ENCODE measurements at regions not wholly inside any gene's neighbourhood (a gene's known extent, or its start where the extent isn't known, plus 50 kb on each side); places are given as distances from the start of the nearest gene placed in this dataset.

- ATAC-seq (ENCODE audit: low FRiP score): no peak
- TF ChIP-seq CTCF (IDR thresholded peaks at IDR 0.05): no peak
- no peak for DNase-seq (ENCODE audit: low spot score)
Measured at GRCh38 chr3:84096188-84096587, 862.6 kb upstream of the CADM2 start.

DNA sequence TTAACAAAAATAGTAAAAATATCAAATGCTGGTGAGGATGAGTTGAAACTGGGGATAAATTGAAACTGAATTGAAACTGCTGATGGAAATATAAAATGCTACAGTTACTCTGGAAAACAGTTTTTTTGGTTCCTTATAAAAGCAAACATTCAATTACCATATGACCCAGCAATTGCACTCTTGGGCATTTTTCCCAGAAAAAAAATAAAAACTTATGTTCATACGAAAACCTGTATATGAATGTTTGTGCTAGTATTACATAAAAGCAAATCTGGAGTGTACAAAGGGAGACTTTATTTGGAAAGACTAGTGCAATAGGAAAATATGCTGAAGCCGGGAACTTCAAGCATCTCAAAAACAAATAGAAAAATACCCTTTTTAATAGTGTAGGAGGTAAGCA, 857.9 kb upstream of the CADM2 start:
- no peak for ATAC-seq (ENCODE audit: low FRiP score)
- no peak for DNase-seq (ENCODE audit: low spot score)
- no peak for TF ChIP-seq CTCF (IDR thresholded peaks at IDR 0.05)

GRCh38 chr3:84108442-84108971, 850.3 kb upstream of the CADM2 start:
- ATAC-seq (ENCODE audit: low FRiP score): no peak
- TF ChIP-seq CTCF (IDR thresholded peaks at IDR 0.05): no peak
- DNase-seq (ENCODE audit: low spot score): no peak

- DNase-seq (ENCODE audit: low spot score) (no peak), ATAC-seq (ENCODE audit: low FRiP score) (no peak)
- TF ChIP-seq CTCF (IDR thresholded peaks at IDR 0.05): no peak
Measured at GRCh38 chr3:84109911-84110310, 848.9 kb upstream of the CADM2 start.

DNA sequence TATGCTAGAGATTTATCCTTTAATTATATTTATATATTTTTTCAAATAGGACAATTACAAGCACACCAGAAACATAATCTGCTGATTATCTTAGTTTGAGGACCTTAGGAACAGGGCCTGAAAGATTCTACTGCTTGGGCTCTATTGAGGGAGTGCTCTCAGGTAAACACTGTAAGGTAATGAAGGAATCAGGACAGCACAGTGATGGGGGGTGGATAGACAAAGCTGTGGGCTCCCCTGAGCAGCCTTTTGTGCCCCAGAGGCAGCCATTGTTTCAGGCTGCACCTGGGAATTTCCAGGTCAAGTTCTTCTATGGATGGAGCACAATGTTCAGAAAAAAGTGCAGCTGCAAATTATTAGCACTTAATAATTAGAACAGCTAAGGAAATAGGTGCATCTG, 848.0 kb upstream of the CADM2 start:
- no peak for DNase-seq (ENCODE audit: low spot score)
- no peak for ATAC-seq (ENCODE audit: low FRiP score)
- TF ChIP-seq CTCF (IDR thresholded peaks at IDR 0.05): no peak

- DNase-seq (ENCODE audit: low spot score): no peak
- TF ChIP-seq CTCF (IDR thresholded peaks at IDR 0.05): no peak
- ATAC-seq (ENCODE audit: low FRiP score): no peak
Measured at GRCh38 chr3:84125201-84125721, 833.5 kb upstream of the CADM2 start.

GRCh38 chr3:84125760-84126159, 833.0 kb upstream of the CADM2 start:
- TF ChIP-seq CTCF (IDR thresholded peaks at IDR 0.05): no peak
- ATAC-seq (ENCODE audit: low FRiP score) (no peak), DNase-seq (ENCODE audit: low spot score) (no peak)
